ENCODE measurements at regions not wholly inside any gene's neighbourhood (a gene's known extent, or its start where the extent isn't known, plus 50 kb on each side); places are given as distances from the start of the nearest gene placed in this dataset.

GRCh38 chr4:112858751-112859150 is 190.7 kb upstream of the ANK2 start (continued):
- TF ChIP-seq ZMIZ1 (IDR thresholded peaks at IDR 0.05; ENCODE audit: low read depth in 2 of 2, low read length in 2 of 2) (no peak), ZNF766 (CRISPR knock-in tag; conservative IDR thresholded peaks at IDR 0.05) (no peak), ZNF511 (CRISPR knock-in tag; IDR thresholded peaks at IDR 0.05) (no peak), ZNF696 (CRISPR knock-in tag; conservative IDR thresholded peaks at IDR 0.05) (no peak), ASH1L (IDR thresholded peaks at IDR 0.05; ENCODE audit: borderline replicate concordance, low read depth, partially characterized antibody) (no peak), CBX8 (IDR thresholded peaks at IDR 0.05; ENCODE audit: borderline replicate concordance, extremely low read depth, low read depth, low read length, poor library complexity, severe bottlenecking) (no peak), TBP (optimal IDR thresholded peaks at IDR 0.05; ENCODE audit: low read depth, low read length) (no peak), ZNF449 (CRISPR knock-in tag; IDR thresholded peaks at IDR 0.05) (no peak)
